Esophagus squamous epithelium (tissue), 5 donors: ENCODE measurements at regions not wholly inside any gene's neighbourhood (a gene's known extent, or its start where the extent isn't known, plus 50 kb on each side); places are given as distances from the start of the nearest gene placed in this dataset.

Source experiments
- DNase-seq: peaks from one replicate; lab custom pipeline; 2025; lab: John Stamatoyannopoulos, UW
- H3K27ac ChIP-seq, 4 donors: fragments of 200-600 bp; sonication (generic); one replicate each; pipeline ENCODE4 v1.5.1; 2016 to 2019; ENCODE audit warnings: mild to moderate bottlenecking in 1 of 4
- H3K27me3 ChIP-seq, 4 donors: fragments of 200-600 bp; sonication (generic); 1 replicate in 3 of 4; 2 replicates in 1 of 4; pipeline versions ENCODE4 v1.5.1 to v1.6.0; 2017 to 2021; ENCODE audit warnings: antibody characterized with exemption in 1 of 4
- H3K36me3 ChIP-seq, 3 donors: fragments of 200-600 bp; sonication (generic); one replicate each; pipeline ENCODE4 v1.5.1; 2016 to 2019
- H3K4me1 ChIP-seq, 3 donors: fragments of 200-600 bp; sonication (generic); one replicate each; pipeline ENCODE4 v1.5.1; 2017 to 2019
- H3K4me3 ChIP-seq, 4 donors: fragments of 200-600 bp; sonication (generic); 1 replicate in 3 of 4; 2 replicates in 1 of 4; pipeline ENCODE4 v1.5.1; 2016 to 2019; ENCODE audit warnings: mild to moderate bottlenecking in 2 of 4, moderate library complexity in 1 of 4
- H3K9me3 ChIP-seq, 3 donors: fragments of 200-600 bp; sonication (generic); one replicate each; pipeline ENCODE4 v1.5.1; 2016 to 2019
- CTCF ChIP-seq, 6 experiments: fragments of 450-650 bp in 4 of 6; fragments of 200-600 bp in 2 of 6; sonication (generic) in 2 of 6; IDR thresholded peaks; one replicate each; pipeline ENCODE4 v1.5.1; 2016 to 2019; ENCODE audit warnings: antibody characterized with exemption in 6 of 6, mild to moderate bottlenecking in 4 of 6, moderate library complexity in 4 of 6
- POLR2A ChIP-seq, 4 donors: fragments of 450-650 bp; IDR thresholded peaks; one replicate each; pipeline ENCODE4 v1.6.1; 2017; ENCODE audit warnings: antibody characterized with exemption in 4 of 4, mild to moderate bottlenecking in 4 of 4, moderate library complexity in 3 of 4
- WGBS, 2 donors: methylation state at CpG; one replicate each; pipeline ENCODE4 v1.1.5; 2018; 5-methylcytosine and 5-hydroxymethylcytosine counted together
- intact Hi-C: fragments of 100-400 bp; cut with DNase I; formaldehyde crosslinking; loops from one replicate; pipeline ENCODE4 v1.15.0; 2022
- donor health status: DM: yes; HTN: yes; CAD: no.

GRCh38 chr7:9189703-9190102 is 756.3 kb downstream of the NXPH1 start:
- H3K4me3 ChIP-seq, result no peak overlapping the region
- DNase-seq, result no peak
- H3K27me3 ChIP-seq, result no peaks in the 10 kb centered on the region
- TF ChIP-seq POLR2A (IDR thresholded peaks at IDR 0.05) (no peak), CTCF (IDR thresholded peaks at IDR 0.05) (no peak)
- intact Hi-C loops, result no loop called here
- no peaks in the 10 kb centered on the region for H3K4me1 ChIP-seq
- no peaks in the 10 kb centered on the region for H3K36me3 ChIP-seq
- 38 to 58% methylated on average over 9 of the region's 9 CpGs for WGBS, 2 donors
- H3K27ac ChIP-seq, result no peak overlapping the region
- H3K9me3 ChIP-seq, result no peaks in the 10 kb centered on the region

DNA sequence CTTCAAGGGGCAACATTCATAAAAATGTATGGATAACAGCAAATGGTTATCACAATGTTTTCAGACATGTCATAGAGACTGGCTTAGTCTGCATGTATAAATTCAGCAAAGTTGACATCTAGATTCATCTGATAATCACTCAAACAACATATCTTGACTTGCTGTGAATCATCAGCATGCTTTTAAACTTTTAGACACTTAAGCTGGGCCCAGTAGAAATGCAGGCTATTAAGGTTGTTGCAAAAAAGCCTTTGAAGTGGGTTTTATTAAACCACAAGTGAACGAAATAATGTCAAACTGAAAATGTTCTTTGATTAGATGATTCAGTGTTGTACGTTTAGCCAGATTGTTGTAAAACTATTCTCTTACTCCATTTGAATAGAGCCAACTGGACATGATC is 759.6 kb downstream of the NXPH1 start:
- intact Hi-C loops, result no loop called here
- Histone ChIP-seq H3K4me3 (no peak overlapping the region), H3K4me1 (no peaks in the 10 kb centered on the region), H3K27ac (no peak overlapping the region), H3K9me3 (no peaks in the 10 kb centered on the region), H3K36me3 (no peaks in the 10 kb centered on the region), H3K27me3 (no peaks in the 10 kb centered on the region)
- whole genome bisulfite sequencing, 2 donors, result 30 to 31% methylated on average over 2 of the region's 2 CpGs
- no peak for TF ChIP-seq CTCF (IDR thresholded peaks at IDR 0.05)
- TF ChIP-seq POLR2A (IDR thresholded peaks at IDR 0.05), result no peak
- no peak for DNase-seq

- no peak overlapping the region for H3K27ac ChIP-seq
- intact Hi-C loops, result no loop called here
- H3K4me3 ChIP-seq, result no peak overlapping the region
- no peaks in the 10 kb centered on the region for H3K27me3 ChIP-seq
- 75 to 81% methylated on average over 4 of the region's 4 CpGs for WGBS, 2 donors
- no peaks in the 10 kb centered on the region for H3K4me1 ChIP-seq
- H3K36me3 ChIP-seq, result no peaks in the 10 kb centered on the region
- TF ChIP-seq POLR2A (IDR thresholded peaks at IDR 0.05) (no peak), CTCF (IDR thresholded peaks at IDR 0.05) (no peak)
- no peak for DNase-seq
- H3K9me3 ChIP-seq, result no peaks in the 10 kb centered on the region
These were observed 767.2 kb downstream of the NXPH1 start for GRCh38 chr7:9200626-9201025.

- 34 to 43% methylated on average over 2 of the region's 2 CpGs for WGBS, 2 donors
These were observed 768.5 kb downstream of the NXPH1 start for GRCh38 chr7:9201928-9202327.

GRCh38 chr7:9204571-9204970 is 771.2 kb downstream of the NXPH1 start:
- Histone ChIP-seq H3K36me3 (no peaks in the 10 kb centered on the region), H3K4me3 (no peak overlapping the region), H3K27me3 (no peaks in the 10 kb centered on the region), H3K9me3 (no peaks in the 10 kb centered on the region), H3K27ac (no peak overlapping the region), H3K4me1 (no peaks in the 10 kb centered on the region)
- 20 to 60% methylated on average over 1 of the region's 1 CpG for WGBS, 2 donors
- no peak for DNase-seq
- intact Hi-C loops, result no loop called here
- no peak for TF ChIP-seq POLR2A (IDR thresholded peaks at IDR 0.05)
- no peak for TF ChIP-seq CTCF (IDR thresholded peaks at IDR 0.05)

More at GRCh38 chr7:9201928-9202327, 768.5 kb downstream of the NXPH1 start:
- intact Hi-C loops, result no loop called here
- no peaks in the 10 kb centered on the region for H3K36me3 ChIP-seq
- no peaks in the 10 kb centered on the region for H3K4me1 ChIP-seq
- no peaks in the 10 kb centered on the region for H3K27me3 ChIP-seq
- H3K27ac ChIP-seq, result no peak overlapping the region
- TF ChIP-seq POLR2A (IDR thresholded peaks at IDR 0.05) (no peak), CTCF (IDR thresholded peaks at IDR 0.05) (no peak)
- no peak overlapping the region for H3K4me3 ChIP-seq
- no peak for DNase-seq
- no peaks in the 10 kb centered on the region for H3K9me3 ChIP-seq
